ENCODE measurements at regions not wholly inside any gene's neighbourhood (a gene's known extent, or its start where the extent isn't known, plus 50 kb on each side); places are given as distances from the start of the nearest gene placed in this dataset.

- no peak for TF ChIP-seq POLR2AphosphoS5 (IDR thresholded peaks at IDR 0.05; ENCODE audit: borderline replicate concordance, low read depth, low read length)
- TF ChIP-seq EZH2 (IDR thresholded peaks at IDR 0.05): no peak
- no peak for TF ChIP-seq FOXP2 (optimal IDR thresholded peaks at IDR 0.05; ENCODE audit: control extremely low read depth, extremely low read length, insufficient read depth)
Measured at GRCh38 chr2:199199797-199200196, 257.9 kb downstream of the SATB2 start.
